ENCODE measurements at regions not wholly inside any gene's neighbourhood (a gene's known extent, or its start where the extent isn't known, plus 50 kb on each side); places are given as distances from the start of the nearest gene placed in this dataset.

GRCh38 chr17:34412965-34413441 is 50.0 kb upstream of the CCL1 start:
- Histone ChIP-seq H3T11ph (ENCODE audit: low read length) (no peak overlapping the region), H3K18ac (ENCODE audit: insufficient read length, low read depth, low read length) (no peak overlapping the region), H2BK5ac (ENCODE audit: insufficient read length, low read length) (no peak overlapping the region), H3K9me3 (ENCODE audit: control insufficient read depth, low read depth, low read length) (no peaks in the 10 kb centered on the region), H3K9ac (ENCODE audit: extremely low read depth, insufficient read length, low read length) (no peak overlapping the region), H4K5ac (ENCODE audit: insufficient read length, low read depth, low read length) (no peak overlapping the region), H2BK12ac (ENCODE audit: insufficient read length, low read depth, low read length) (no peak overlapping the region), H4K8ac (replicated peaks; ENCODE audit: insufficient read length, low read depth, low read length) (no peak overlapping the region), H2BK120ac (ENCODE audit: low read depth, low read length, poor library complexity, severe bottlenecking) (no peak overlapping the region), H3K4me2 (ENCODE audit: insufficient read depth, insufficient read length, low read length) (no peak overlapping the region), H3K27me3 (ENCODE audit: insufficient read depth, low read length) (peaks cover 12% of the 10 kb centered on the region; the same call in 1 of the 2 replicates), H3K4ac (ENCODE audit: low read depth, low read length) (no peak overlapping the region), H3K14ac (ENCODE audit: insufficient read depth, low read length) (no peak overlapping the region), H3K79me2 (ENCODE audit: insufficient read depth, low read length) (no peaks in the 10 kb centered on the region), H4K20me1 (ENCODE audit: control insufficient read depth, insufficient read depth, insufficient read length) (no peaks in the 10 kb centered on the region), H2BK20ac (ENCODE audit: low read depth, low read length, poor library complexity, severe bottlenecking) (no peak overlapping the region), H3K23ac (ENCODE audit: insufficient read length, low read depth, low read length) (no peak overlapping the region), H4K91ac (ENCODE audit: insufficient read length, low read depth, low read length) (no peak overlapping the region), H3K27ac (ENCODE audit: insufficient read length, low read depth, low read length) (no peak overlapping the region), H3K79me1 (ENCODE audit: insufficient read depth, low read depth, low read length, poor library complexity, severe bottlenecking) (no peaks in the 10 kb centered on the region), H2BK15ac (ENCODE audit: low read depth, low read length) (no peak overlapping the region), H3K4me1 (ENCODE audit: insufficient read depth, low read length) (peaks cover 10% of the 10 kb centered on the region; the same call in 1 of the 2 replicates), H3K56ac (ENCODE audit: insufficient read length, low read depth, low read length) (no peak overlapping the region), H2AFZ (ENCODE audit: low read length) (no peak overlapping the region), H3K23me2 (ENCODE audit: insufficient read length, low read depth, low read length, poor library complexity, severe bottlenecking) (peaks cover 5% of the 10 kb centered on the region), H2AK5ac (ENCODE audit: insufficient read length, low read length) (no peak overlapping the region)
- peaks cover 0 to 3% (median 0%) of the 10 kb centered on the region in 3 experiments; a peak in 2 of 7 replicates for H3K36me3 Mint-ChIP-seq (ENCODE audit: insufficient read depth in 1 of 3, low read depth in 3 of 3)
- TF ChIP-seq CTCF (conservative IDR thresholded peaks at IDR 0.05) = no peak
- no CpG with 5 or more reads among the region's 3 CpGs for WGBS (ENCODE audit: extremely low coverage, insufficient read length, low lambda C conversion rate)
- peaks cover 54 to 60% of the 10 kb centered on the region in 2 experiments for H3K4me1 Mint-ChIP-seq
- no peak for DNase-seq
- no peak overlapping the region for H3K4me3 Mint-ChIP-seq
- no peak overlapping the region for H3K27ac Mint-ChIP-seq
- peaks cover 68% of the 10 kb centered on the region for H3K27me3 Mint-ChIP-seq (ENCODE audit: low read depth)
- H3K9me3 Mint-ChIP-seq = peaks cover 0 to 6% of the 10 kb centered on the region in 2 experiments; a peak in 1 of 5 replicates
